CD14-positive monocyte (primary cell): ENCODE measurements at regions not wholly inside any gene's neighbourhood (a gene's known extent, or its start where the extent isn't known, plus 50 kb on each side); places are given as distances from the start of the nearest gene placed in this dataset.
A peak's percentile ranks its signal among the peaks of the same experiment; 100 is the strongest.

ENCODE experiments used
- DNase-seq, 3 donors: peaks; one replicate each; pipeline ENCODE4 v3.0.0-alpha.2; 2011 to 2022
- H2AFZ ChIP-seq: 2 replicates; pipeline ENCODE4 v1.6.0; 2012; ENCODE audit warnings: mild to moderate bottlenecking, low read depth, low read length, inconsistent platforms; ENCODE audit not compliant: insufficient read depth, poor library complexity, severe bottlenecking
- H3K27ac ChIP-seq, 2 donors: 1 replicate in 1 of 2; 2 replicates in 1 of 2; pipeline ENCODE4 v1.5.1; 2012 to 2013; ENCODE audit warnings: low read length in 2 of 2, control low read depth in 1 of 2, inconsistent platforms in 1 of 2, low read depth in 1 of 2, mild to moderate bottlenecking in 1 of 2
- H3K27me3 ChIP-seq, 2 donors: one replicate each; pipeline versions ENCODE4 v1.6.0 to v1.6.1; 2011 to 2013; ENCODE audit warnings: low read length in 2 of 2; ENCODE audit not compliant: control insufficient read depth in 2 of 2, insufficient read depth in 2 of 2
- H3K36me3 ChIP-seq, 2 donors: replicated peaks in 1 of 2; 1 replicate in 1 of 2; 2 replicates in 1 of 2; pipeline versions ENCODE4 v1.5.1 to v1.6.1; 2012 to 2013; ENCODE audit warnings: low read length in 2 of 2, control low read depth in 1 of 2, inconsistent platforms in 1 of 2, mild to moderate bottlenecking in 1 of 2; ENCODE audit not compliant: insufficient read depth in 2 of 2, control insufficient read depth in 1 of 2
- H3K4me1 ChIP-seq, 2 donors: 1 replicate in 1 of 2; 2 replicates in 1 of 2; pipeline versions ENCODE4 v1.5.1 to v1.6.1; 2012 to 2013; ENCODE audit warnings: low read length in 2 of 2, control low read depth in 1 of 2, inconsistent platforms in 1 of 2, mild to moderate bottlenecking in 1 of 2, moderate library complexity in 1 of 2; ENCODE audit not compliant: insufficient read depth in 2 of 2, control insufficient read depth in 1 of 2
- H3K4me2 ChIP-seq: replicated peaks from 2 replicates; pipeline ENCODE3; 2012; ENCODE audit warnings: low read length, moderate library complexity, mild to moderate bottlenecking; ENCODE audit not compliant: poor library complexity, severe bottlenecking; ENCODE audit errors: extremely low read depth
- H3K4me3 ChIP-seq, 3 experiments: fragments of 200-600 bp in 1 of 3; sonication (generic) in 1 of 3; replicated peaks in 1 of 3; 1 replicate in 2 of 3; 2 replicates in 1 of 3; pipeline ENCODE4 v1.5.1; 2011 to 2013; ENCODE audit warnings: low read length in 3 of 3, mild to moderate bottlenecking in 3 of 3, control low read depth in 2 of 3, low read depth in 2 of 3, inconsistent platforms in 1 of 3, moderate library complexity in 1 of 3
- H3K79me2 ChIP-seq: 2 replicates; pipeline ENCODE4 v1.6.0; 2012; ENCODE audit warnings: mild to moderate bottlenecking, control low read depth, inconsistent platforms, low read length, moderate library complexity; ENCODE audit not compliant: insufficient read depth
- H3K9ac ChIP-seq: 2 replicates; pipeline ENCODE4 v1.6.0; 2017; ENCODE audit warnings: low read length, mild to moderate bottlenecking; ENCODE audit not compliant: insufficient read depth, poor library complexity, severe bottlenecking
- H3K9me3 ChIP-seq, 2 donors: replicated peaks in 1 of 2; 1 replicate in 1 of 2; 2 replicates in 1 of 2; pipeline versions ENCODE4 v1.5.1 to v1.6.1; 2012 to 2013; ENCODE audit warnings: low read length in 2 of 2, control low read depth in 1 of 2; ENCODE audit not compliant: control insufficient read depth in 1 of 2, insufficient read depth in 1 of 2
- H4K20me1 ChIP-seq: 2 replicates; pipeline ENCODE4 v1.6.0; 2012; ENCODE audit warnings: mild to moderate bottlenecking, low read length, control low read depth, moderate library complexity; ENCODE audit not compliant: insufficient read depth
- H3K27ac Mint-ChIP-seq, 7 donors: one replicate each; pipeline ENCODE4 v1.8.0; 2020; ENCODE audit warnings: mild to moderate bottlenecking in 7 of 7, mixed read lengths in 7 of 7, moderate library complexity in 6 of 7, inconsistent platforms in 2 of 7
- H3K27me3 Mint-ChIP-seq, 3 donors: one replicate each; pipeline ENCODE4 v1.8.0; 2021 to 2022; ENCODE audit warnings: low read depth in 3 of 3, mild to moderate bottlenecking in 3 of 3, mixed read lengths in 3 of 3, moderate library complexity in 3 of 3, inconsistent platforms in 1 of 3
- H3K36me3 Mint-ChIP-seq, 2 donors: one replicate each; pipeline ENCODE4 v1.8.0; 2020; ENCODE audit warnings: mixed read lengths in 2 of 2, inconsistent platforms in 1 of 2, mild to moderate bottlenecking in 1 of 2
- H3K4me1 Mint-ChIP-seq: one replicate; pipeline ENCODE4 v1.8.0; 2020; ENCODE audit warnings: mild to moderate bottlenecking, mixed read lengths
- H3K4me3 Mint-ChIP-seq, 2 donors: one replicate each; pipeline ENCODE4 v1.8.0; 2020; ENCODE audit warnings: mild to moderate bottlenecking in 2 of 2, mixed read lengths in 2 of 2, moderate library complexity in 1 of 2
- H3K9me3 Mint-ChIP-seq, 7 donors: one replicate each; pipeline ENCODE4 v1.8.0; 2020 to 2022; ENCODE audit warnings: mixed read lengths in 7 of 7, mild to moderate bottlenecking in 6 of 7, moderate library complexity in 6 of 7, inconsistent platforms in 2 of 7
- WGBS: methylation state at CpG from one replicate; pipeline ENCODE4 v1.1.5; 2013; ENCODE audit warnings: missing lambda C conversion rate; ENCODE audit not compliant: insufficient coverage; 5-methylcytosine and 5-hydroxymethylcytosine counted together
- intact Hi-C, 2 donors: fragments of 100-400 bp; cut with micrococcal nuclease; formaldehyde crosslinking; loops; one replicate each; pipeline versions ENCODE4 v1.15.0 to v1.15.1; 2023
- TF ChIP-seq, protein P1 (sequence below): fragments of 200-600 bp; IDR thresholded peaks from one replicate; pipeline ENCODE4 v1.8.0; 2022; ENCODE audit warnings: antibody characterized with exemption, mild to moderate bottlenecking

- H3K9ac ChIP-seq, result no peak overlapping the region
- DNase-seq, result no peak
- TF ChIP-seq, protein P1, sequence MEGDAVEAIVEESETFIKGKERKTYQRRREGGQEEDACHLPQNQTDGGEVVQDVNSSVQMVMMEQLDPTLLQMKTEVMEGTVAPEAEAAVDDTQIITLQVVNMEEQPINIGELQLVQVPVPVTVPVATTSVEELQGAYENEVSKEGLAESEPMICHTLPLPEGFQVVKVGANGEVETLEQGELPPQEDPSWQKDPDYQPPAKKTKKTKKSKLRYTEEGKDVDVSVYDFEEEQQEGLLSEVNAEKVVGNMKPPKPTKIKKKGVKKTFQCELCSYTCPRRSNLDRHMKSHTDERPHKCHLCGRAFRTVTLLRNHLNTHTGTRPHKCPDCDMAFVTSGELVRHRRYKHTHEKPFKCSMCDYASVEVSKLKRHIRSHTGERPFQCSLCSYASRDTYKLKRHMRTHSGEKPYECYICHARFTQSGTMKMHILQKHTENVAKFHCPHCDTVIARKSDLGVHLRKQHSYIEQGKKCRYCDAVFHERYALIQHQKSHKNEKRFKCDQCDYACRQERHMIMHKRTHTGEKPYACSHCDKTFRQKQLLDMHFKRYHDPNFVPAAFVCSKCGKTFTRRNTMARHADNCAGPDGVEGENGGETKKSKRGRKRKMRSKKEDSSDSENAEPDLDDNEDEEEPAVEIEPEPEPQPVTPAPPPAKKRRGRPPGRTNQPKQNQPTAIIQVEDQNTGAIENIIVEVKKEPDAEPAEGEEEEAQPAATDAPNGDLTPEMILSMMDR, result no peak
- H3K27me3 ChIP-seq, result no peaks in the 10 kb centered on the region
- WGBS, result no CpG with 5 or more reads among the region's 1 CpG
- no peaks in the 10 kb centered on the region for H3K36me3 ChIP-seq
- intact Hi-C loops, result no loop called here
- H3K4me3 Mint-ChIP-seq, result no peak overlapping the region
- peaks cover 4 to 7% (median 5%) of the 10 kb centered on the region in 3 donors for H3K27me3 Mint-ChIP-seq
- H3K36me3 Mint-ChIP-seq, result peaks cover 0 to 5% of the 10 kb centered on the region in 2 donors
- no peak overlapping the region for H2AFZ ChIP-seq
- H3K9me3 ChIP-seq, result peaks cover 3 to 7% of the 10 kb centered on the region in 2 donors
- H3K27ac ChIP-seq, result no peak overlapping the region
- H3K27ac Mint-ChIP-seq, result peak overlapping the region in 1 of 7 donors; percentile 11
- no peaks in the 10 kb centered on the region for H3K4me1 Mint-ChIP-seq
- H3K4me3 ChIP-seq, result no peak overlapping the region
- H3K4me2 ChIP-seq, result no peak overlapping the region
- H3K79me2 ChIP-seq, result no peaks in the 10 kb centered on the region
- H3K9me3 Mint-ChIP-seq, result peaks cover 20 to 35% (median 26%) of the 10 kb centered on the region in 7 donors
- H4K20me1 ChIP-seq, result no peaks in the 10 kb centered on the region
- no peaks in the 10 kb centered on the region for H3K4me1 ChIP-seq
These were observed 148.9 kb downstream of the FGF18 start for GRCh38 chr5:171568389-171568788.

GRCh38 chr5:171569065-171569712 lies 149.7 kb downstream of the FGF18 start:
- Histone ChIP-seq H4K20me1 (no peaks in the 10 kb centered on the region), H3K36me3 (no peaks in the 10 kb centered on the region), H2AFZ (no peak overlapping the region), H3K4me3 (no peak overlapping the region), H3K9ac (no peak overlapping the region), H3K9me3 (peaks cover 3 to 7% of the 10 kb centered on the region in 2 donors), H3K4me1 (no peaks in the 10 kb centered on the region), H3K27me3 (no peaks in the 10 kb centered on the region), H3K4me2 (no peak overlapping the region), H3K27ac (no peak overlapping the region), H3K79me2 (no peaks in the 10 kb centered on the region)
- H3K9me3 Mint-ChIP-seq, result peaks cover 17 to 33% (median 23%) of the 10 kb centered on the region in 7 donors
- intact Hi-C loops, result no loop called here
- peaks cover 4 to 7% (median 5%) of the 10 kb centered on the region in 3 donors for H3K27me3 Mint-ChIP-seq
- H3K36me3 Mint-ChIP-seq, result peaks cover 0 to 5% of the 10 kb centered on the region in 2 donors
- H3K27ac Mint-ChIP-seq, result no peak overlapping the region
- TF ChIP-seq, protein P1, result no peak
- no peak overlapping the region for H3K4me3 Mint-ChIP-seq
- no peaks in the 10 kb centered on the region for H3K4me1 Mint-ChIP-seq
- no CpG with 5 or more reads among the region's 1 CpG for WGBS
- DNase-seq, result no peak
